ENCODE measurements at regions not wholly inside any gene's neighbourhood (a gene's known extent, or its start where the extent isn't known, plus 50 kb on each side); places are given as distances from the start of the nearest gene placed in this dataset.
"Not testable (repeated sequence)": the region's sequence is repeated elsewhere in the genome, so short reads cannot be mapped to it uniquely, and the experiment has no call there.

GRCh38 chrY:10993955-10994354 is 1466.3 kb downstream of the TSPY10 start:
- Histone ChIP-seq H3K9me3 (ENCODE audit: control insufficient read depth in 2 of 3, insufficient read depth in 1 of 3, low read length in 3 of 3) (peaks cover 6 to 42% (median 11%) of the 10 kb centered on the region in 3 donors), H3K36me3 (ENCODE audit: control insufficient read depth in 2 of 3, insufficient read depth in 3 of 3, low read length in 3 of 3) (no peaks in the 10 kb centered on the region), H3K4me3 (ENCODE audit: low read length in 3 of 3) (no peak overlapping the region), H3K4me1 (ENCODE audit: control insufficient read depth in 2 of 3, insufficient read depth in 2 of 3, low read depth in 1 of 3, low read length in 3 of 3) (no peaks in the 10 kb centered on the region), H3K27me3 (ENCODE audit: control insufficient read depth, insufficient read depth, low read length) (no peaks in the 10 kb centered on the region), H3K9ac (ENCODE audit: low read length in 3 of 3) (no peak overlapping the region), H3K27ac (ENCODE audit: low read depth in 2 of 2, low read length in 2 of 2) (no peak overlapping the region)
- intact Hi-C loops (cut with DNase I) = no loop called here
- no peak for DNase-seq
- no peak for FAIRE-seq
- TF ChIP-seq CTCF (IDR thresholded peaks at IDR 0.05; ENCODE audit: borderline replicate concordance, extremely low read depth, insufficient read depth) = no peak

- FAIRE-seq = not testable (repeated sequence)
Measured at GRCh38 chrY:10999715-11000114, 1472.0 kb downstream of the TSPY10 start.

GRCh38 chrY:11014229-11014628 is 1486.5 kb downstream of the TSPY10 start:
- H3K27me3 ChIP-seq (ENCODE audit: control insufficient read depth, insufficient read depth, low read length); H3K9ac ChIP-seq (ENCODE audit: low read length in 3 of 3); intact Hi-C loops (cut with DNase I); H3K4me1 ChIP-seq (ENCODE audit: control insufficient read depth in 2 of 3, insufficient read depth in 2 of 3, low read depth in 1 of 3, low read length in 3 of 3); DNase-seq; FAIRE-seq; H3K36me3 ChIP-seq (ENCODE audit: control insufficient read depth in 2 of 3, insufficient read depth in 3 of 3, low read length in 3 of 3); H3K27ac ChIP-seq (ENCODE audit: low read depth in 2 of 2, low read length in 2 of 2); H3K4me3 ChIP-seq (ENCODE audit: low read length in 3 of 3): not testable (repeated sequence)
- peaks cover 0 to 25% (median 2%) of the 10 kb centered on the region in 3 donors for H3K9me3 ChIP-seq (ENCODE audit: control insufficient read depth in 2 of 3, insufficient read depth in 1 of 3, low read length in 3 of 3)

More at GRCh38 chrY:10999715-11000114, 1472.0 kb downstream of the TSPY10 start:
- peak; percentile 48 for TF ChIP-seq CTCF (IDR thresholded peaks at IDR 0.05; ENCODE audit: borderline replicate concordance, extremely low read depth, insufficient read depth)
- H3K36me3 ChIP-seq (ENCODE audit: control insufficient read depth in 2 of 3, insufficient read depth in 3 of 3, low read length in 3 of 3); H3K9ac ChIP-seq (ENCODE audit: low read length in 3 of 3); intact Hi-C loops (cut with DNase I); H3K27me3 ChIP-seq (ENCODE audit: control insufficient read depth, insufficient read depth, low read length); H3K4me3 ChIP-seq (ENCODE audit: low read length in 3 of 3); H3K4me1 ChIP-seq (ENCODE audit: control insufficient read depth in 2 of 3, insufficient read depth in 2 of 3, low read depth in 1 of 3, low read length in 3 of 3); H3K27ac ChIP-seq (ENCODE audit: low read depth in 2 of 2, low read length in 2 of 2); DNase-seq: not testable (repeated sequence)
- peaks cover 1 to 17% (median 2%) of the 10 kb centered on the region in 3 donors for H3K9me3 ChIP-seq (ENCODE audit: control insufficient read depth in 2 of 3, insufficient read depth in 1 of 3, low read length in 3 of 3)

- no peaks in the 10 kb centered on the region for H3K27me3 ChIP-seq (ENCODE audit: control insufficient read depth, insufficient read depth, low read length)
- no peak overlapping the region for H3K9ac ChIP-seq (ENCODE audit: low read length in 3 of 3)
- DNase-seq = no peak
- H3K4me3 ChIP-seq (ENCODE audit: low read length in 3 of 3) = no peak overlapping the region
- no peaks in the 10 kb centered on the region for H3K4me1 ChIP-seq (ENCODE audit: control insufficient read depth in 2 of 3, insufficient read depth in 2 of 3, low read depth in 1 of 3, low read length in 3 of 3)
- H3K27ac ChIP-seq (ENCODE audit: low read depth in 2 of 2, low read length in 2 of 2) = no peak overlapping the region
- no peak for FAIRE-seq
- TF ChIP-seq CTCF (IDR thresholded peaks at IDR 0.05; ENCODE audit: borderline replicate concordance, extremely low read depth, insufficient read depth) = no peak
- H3K36me3 ChIP-seq (ENCODE audit: control insufficient read depth in 2 of 3, insufficient read depth in 3 of 3, low read length in 3 of 3) = no peaks in the 10 kb centered on the region
- intact Hi-C loops (cut with DNase I) = no loop called here
- H3K9me3 ChIP-seq (ENCODE audit: control insufficient read depth in 2 of 3, insufficient read depth in 1 of 3, low read length in 3 of 3) = peaks cover 0 to 18% (median 0%) of the 10 kb centered on the region in 3 donors
Measured at GRCh38 chrY:11022734-11023133, 1495.1 kb downstream of the TSPY10 start.
